ENCODE measurements at regions not wholly inside any gene's neighbourhood (a gene's known extent, or its start where the extent isn't known, plus 50 kb on each side); places are given as distances from the start of the nearest gene placed in this dataset.

- peaks cover 0 to 58% of the 10 kb centered on the region in 2 experiments; a peak in 3 of 5 replicates for H3K9me3 Mint-ChIP-seq
- DNase-seq: no peak
- no peak overlapping the region for H2AFZ ChIP-seq (ENCODE audit: low read length)
- no peak for TF ChIP-seq CTCF (conservative IDR thresholded peaks at IDR 0.05)
- H3K9me3 ChIP-seq (ENCODE audit: control insufficient read depth, low read depth, low read length): no peaks in the 10 kb centered on the region
- no peak overlapping the region for H3K27ac Mint-ChIP-seq
- WGBS (ENCODE audit: extremely low coverage, insufficient read length, low lambda C conversion rate): 100% methylated on average over 2 of the region's 6 CpGs
- no peaks in the 10 kb centered on the region; the same call in 1 of the 2 replicates for H3K27me3 Mint-ChIP-seq (ENCODE audit: low read depth)
- H3K4me2 ChIP-seq (ENCODE audit: insufficient read depth, insufficient read length, low read length): no peak overlapping the region
- peaks cover 0 to 4% of the 10 kb centered on the region in 2 experiments; a peak in 2 of 4 replicates for H3K4me1 Mint-ChIP-seq
- no peak overlapping the region for H3K14ac ChIP-seq (ENCODE audit: insufficient read depth, low read length)
- H2AK5ac ChIP-seq (ENCODE audit: insufficient read length, low read length): no peak overlapping the region
- no peak overlapping the region for H3K18ac ChIP-seq (ENCODE audit: insufficient read length, low read depth, low read length)
- no peak overlapping the region for H2BK20ac ChIP-seq (ENCODE audit: low read depth, low read length, poor library complexity, severe bottlenecking)
- H3K4me3 Mint-ChIP-seq: no peak overlapping the region
- no peak overlapping the region for H3K9ac ChIP-seq (ENCODE audit: extremely low read depth, insufficient read length, low read length)
- no peak overlapping the region for H4K5ac ChIP-seq (ENCODE audit: insufficient read length, low read depth, low read length)
- no peak overlapping the region for H2BK5ac ChIP-seq (ENCODE audit: insufficient read length, low read length)
- H2BK12ac ChIP-seq (ENCODE audit: insufficient read length, low read depth, low read length): no peak overlapping the region
- H3K36me3 Mint-ChIP-seq (ENCODE audit: insufficient read depth in 1 of 3, low read depth in 3 of 3): no peaks in the 10 kb centered on the region; a peak in 1 of 7 replicates
- H3K4ac ChIP-seq (ENCODE audit: low read depth, low read length): no peak overlapping the region
- H3K4me1 ChIP-seq (ENCODE audit: insufficient read depth, low read length): no peaks in the 10 kb centered on the region
- H3K23ac ChIP-seq (ENCODE audit: insufficient read length, low read depth, low read length): no peak overlapping the region
- H3K56ac ChIP-seq (ENCODE audit: insufficient read length, low read depth, low read length): no peak overlapping the region
- H3K23me2 ChIP-seq (ENCODE audit: insufficient read length, low read depth, low read length, poor library complexity, severe bottlenecking): no peaks in the 10 kb centered on the region
- H3T11ph ChIP-seq (ENCODE audit: low read length): no peak overlapping the region
- H3K79me2 ChIP-seq (ENCODE audit: insufficient read depth, low read length): no peaks in the 10 kb centered on the region
- no peak overlapping the region for H4K91ac ChIP-seq (ENCODE audit: insufficient read length, low read depth, low read length)
- H3K79me1 ChIP-seq (ENCODE audit: insufficient read depth, low read depth, low read length, poor library complexity, severe bottlenecking): no peaks in the 10 kb centered on the region
- H4K20me1 ChIP-seq (ENCODE audit: control insufficient read depth, insufficient read depth, insufficient read length): no peaks in the 10 kb centered on the region
- H2BK15ac ChIP-seq (ENCODE audit: low read depth, low read length): no peak overlapping the region
- no peak overlapping the region for H3K27ac ChIP-seq (ENCODE audit: insufficient read length, low read depth, low read length)
- no peak overlapping the region for H2BK120ac ChIP-seq (ENCODE audit: low read depth, low read length, poor library complexity, severe bottlenecking)
- H4K8ac ChIP-seq (replicated peaks; ENCODE audit: insufficient read length, low read depth, low read length): no peak overlapping the region
- H3K27me3 ChIP-seq (ENCODE audit: insufficient read depth, low read length): no peaks in the 10 kb centered on the region
These were observed 158.2 kb upstream of the FOXK1 start for GRCh38 chr7:4523873-4524272.

All from H9 (cell line).